ENCODE measurements at regions not wholly inside any gene's neighbourhood (a gene's known extent, or its start where the extent isn't known, plus 50 kb on each side); places are given as distances from the start of the nearest gene placed in this dataset.

GRCh38 chr1:213571843-213572242 is 415.9 kb upstream of the PROX1 start:
- TF ChIP-seq CTCF (IDR thresholded peaks at IDR 0.05): no peak
- TF ChIP-seq EP300 (IDR thresholded peaks at IDR 0.05): no peak
